ENCODE measurements at regions not wholly inside any gene's neighbourhood (a gene's known extent, or its start where the extent isn't known, plus 50 kb on each side); places are given as distances from the start of the nearest gene placed in this dataset.
"Not testable (repeated sequence)": the region's sequence is repeated elsewhere in the genome, so short reads cannot be mapped to it uniquely, and the experiment has no call there.

DNA sequence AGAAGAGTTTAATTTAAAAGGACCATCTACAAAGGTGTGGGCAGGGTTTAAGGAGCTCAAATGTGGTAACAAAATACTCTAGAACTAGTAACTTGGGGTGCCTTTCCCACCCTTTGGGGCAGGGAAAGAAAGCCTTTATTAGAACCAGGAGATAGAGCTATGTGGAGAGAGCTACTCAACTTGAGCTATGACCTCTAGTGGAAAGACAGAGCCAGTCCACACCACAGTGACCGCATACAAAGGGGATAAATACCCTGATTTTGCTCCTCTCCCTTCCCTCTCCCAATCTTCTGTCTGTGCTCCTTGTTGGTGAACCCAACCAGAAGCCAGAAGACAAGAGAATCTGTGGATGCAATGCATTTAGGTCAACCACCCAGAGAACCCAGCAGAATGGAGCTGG is 54.4 kb upstream of the JAK1 start:
- DNase-seq, result no peak

- DNase-seq, result no peak
Measured at GRCh38 chr1:65021795-65022194, 55.4 kb upstream of the JAK1 start.

DNA sequence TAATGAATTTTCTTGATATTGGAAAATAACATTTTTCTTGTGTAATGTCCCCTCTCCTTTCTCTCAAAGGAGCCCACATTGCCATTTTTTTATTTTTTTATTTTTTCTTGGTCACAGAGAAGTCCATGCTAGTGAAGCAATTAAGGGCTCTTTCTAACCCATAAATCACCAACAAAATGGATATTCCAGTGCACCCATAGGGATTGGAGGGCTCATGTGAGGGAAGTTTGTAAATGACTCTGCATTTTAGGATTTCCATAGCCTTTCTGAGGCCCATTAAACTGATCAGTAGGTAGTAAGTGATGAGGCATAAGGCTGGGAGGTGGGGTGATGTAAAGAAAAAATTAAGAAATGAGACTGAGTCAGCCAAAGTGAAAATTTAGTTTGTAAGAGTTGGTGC is 55.9 kb upstream of the JAK1 start:
- DNase-seq, result no peak

- DNase-seq, result no peak
Measured at GRCh38 chr1:65025794-65026193, 59.4 kb upstream of the JAK1 start.

DNA sequence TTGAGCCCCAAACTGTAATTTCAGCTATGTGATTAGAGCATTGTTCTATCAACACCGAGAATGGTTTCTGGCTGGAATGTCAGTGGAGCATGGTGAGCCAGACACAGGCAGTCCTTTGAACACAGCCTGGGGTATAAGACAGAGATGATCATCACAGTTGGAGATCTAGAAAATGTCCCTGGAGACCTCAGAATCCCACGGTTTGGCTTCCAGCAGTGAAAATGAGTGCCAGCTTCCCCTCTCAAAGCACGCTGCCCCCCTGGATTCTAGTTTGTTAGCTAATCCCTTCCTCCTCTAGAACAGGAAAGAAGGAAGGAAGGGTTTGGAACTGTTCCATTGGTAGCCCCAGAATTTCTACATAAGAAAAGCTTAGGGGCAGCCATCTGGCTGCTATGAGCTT is 59.9 kb upstream of the JAK1 start:
- no peak for DNase-seq

DNA sequence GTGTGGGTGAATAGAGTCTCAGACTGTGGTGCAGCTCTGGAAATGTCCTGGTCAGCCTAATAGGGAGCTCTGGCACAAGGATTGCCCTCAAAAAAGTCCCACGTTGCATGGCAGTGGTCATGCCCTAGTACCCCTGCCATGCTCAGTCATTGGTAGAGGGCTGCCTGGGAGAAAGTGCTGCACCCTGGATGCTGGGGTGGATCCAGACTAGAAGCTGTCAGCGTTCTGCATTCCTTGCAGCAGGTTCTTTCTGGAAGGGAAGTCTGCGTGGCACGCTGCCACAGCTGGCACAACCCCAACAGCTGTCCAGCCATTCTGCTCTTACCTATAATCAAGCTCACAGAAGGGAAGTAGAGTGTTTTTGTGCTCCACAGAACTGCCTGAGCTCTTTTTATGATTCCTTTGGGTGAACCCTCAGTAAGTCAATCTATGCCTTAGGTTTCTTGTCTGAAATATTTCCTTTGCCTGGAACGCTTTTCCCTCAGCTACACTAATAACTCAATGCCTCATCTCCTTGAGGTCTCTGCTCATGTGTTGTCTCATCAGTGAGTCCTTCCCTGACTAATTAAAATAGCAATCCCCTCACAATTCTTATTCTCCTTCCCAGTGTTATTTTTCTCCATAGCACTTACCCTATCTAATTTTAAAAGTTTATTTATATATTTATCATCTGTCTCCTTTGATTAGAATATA is 61.5 kb upstream of the JAK1 start:
- DNase-seq, result no peak

GRCh38 chr1:65029434-65029833 is 63.1 kb upstream of the JAK1 start:
- not testable (repeated sequence) for DNase-seq

DNA sequence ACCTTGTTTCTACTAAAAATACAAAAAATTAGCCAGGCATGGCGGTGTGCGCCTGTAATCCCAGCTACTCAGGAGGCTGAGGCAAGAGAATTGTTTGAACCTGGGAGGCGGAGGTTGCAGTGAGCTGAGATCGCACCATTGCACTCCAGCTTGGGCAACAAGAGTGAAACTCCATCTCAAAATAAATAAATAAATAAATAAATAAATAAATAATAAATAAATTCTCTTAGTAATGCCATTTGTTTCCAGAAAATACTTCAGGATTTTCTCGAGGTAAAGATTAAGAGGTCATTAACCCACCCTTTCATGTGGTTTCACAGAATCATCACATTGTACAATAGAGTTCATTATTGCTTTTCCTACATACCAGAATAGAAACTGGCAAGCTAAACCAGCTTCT is 68.5 kb upstream of the JAK1 start:
- DNase-seq, result not testable (repeated sequence)

DNA sequence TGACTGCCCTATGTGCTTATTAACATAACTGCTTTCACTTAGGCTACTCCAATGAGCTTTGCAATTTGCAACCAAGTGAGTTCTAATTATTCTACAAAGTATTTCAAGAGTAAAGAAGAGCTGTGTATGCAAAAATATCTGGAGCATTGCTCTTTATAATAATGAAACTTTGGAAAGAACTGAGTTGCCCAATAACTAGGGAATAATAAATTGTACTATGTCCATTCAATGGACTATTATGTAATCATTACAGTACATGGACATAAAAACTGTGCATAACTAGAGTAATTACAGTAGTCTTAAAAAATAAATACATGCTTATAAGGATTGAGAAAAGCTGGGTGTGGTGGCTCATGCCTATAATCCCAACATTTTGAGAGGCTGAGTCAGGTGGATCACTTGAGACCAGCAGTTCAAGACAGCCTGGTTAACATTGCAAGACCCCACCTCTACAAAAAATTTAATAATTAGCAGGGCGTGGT is 70.3 kb upstream of the JAK1 start:
- DNase-seq, result no peak

- no peak for DNase-seq
Measured at GRCh38 chr1:65039066-65039465, 72.7 kb upstream of the JAK1 start.

GRCh38 chr1:65039508-65039907 is 73.2 kb upstream of the JAK1 start:
- DNase-seq, result no peak

GRCh38 chr1:65042467-65042866 is 76.1 kb upstream of the JAK1 start:
- no peak for DNase-seq

DNA sequence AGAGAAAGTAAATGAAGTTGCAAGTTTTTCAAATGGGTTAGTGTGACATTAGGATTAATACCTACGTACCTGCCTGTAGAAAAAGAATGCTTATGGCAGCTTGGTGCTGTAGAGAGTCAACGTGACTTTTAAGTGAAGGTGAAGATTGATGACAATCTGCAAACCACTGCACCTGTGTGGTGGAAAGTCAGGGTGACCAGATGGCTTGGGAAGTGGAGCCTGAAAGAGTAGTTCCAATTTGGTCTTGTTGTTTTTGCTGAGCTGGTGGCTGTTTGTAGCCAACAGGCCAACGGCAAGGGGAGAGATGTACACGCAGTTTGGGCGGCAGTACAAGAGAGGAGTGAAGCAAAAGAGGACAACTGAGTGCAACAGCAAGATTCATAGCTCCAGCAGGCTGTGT is 78.1 kb upstream of the JAK1 start:
- DNase-seq, result no peak

DNA sequence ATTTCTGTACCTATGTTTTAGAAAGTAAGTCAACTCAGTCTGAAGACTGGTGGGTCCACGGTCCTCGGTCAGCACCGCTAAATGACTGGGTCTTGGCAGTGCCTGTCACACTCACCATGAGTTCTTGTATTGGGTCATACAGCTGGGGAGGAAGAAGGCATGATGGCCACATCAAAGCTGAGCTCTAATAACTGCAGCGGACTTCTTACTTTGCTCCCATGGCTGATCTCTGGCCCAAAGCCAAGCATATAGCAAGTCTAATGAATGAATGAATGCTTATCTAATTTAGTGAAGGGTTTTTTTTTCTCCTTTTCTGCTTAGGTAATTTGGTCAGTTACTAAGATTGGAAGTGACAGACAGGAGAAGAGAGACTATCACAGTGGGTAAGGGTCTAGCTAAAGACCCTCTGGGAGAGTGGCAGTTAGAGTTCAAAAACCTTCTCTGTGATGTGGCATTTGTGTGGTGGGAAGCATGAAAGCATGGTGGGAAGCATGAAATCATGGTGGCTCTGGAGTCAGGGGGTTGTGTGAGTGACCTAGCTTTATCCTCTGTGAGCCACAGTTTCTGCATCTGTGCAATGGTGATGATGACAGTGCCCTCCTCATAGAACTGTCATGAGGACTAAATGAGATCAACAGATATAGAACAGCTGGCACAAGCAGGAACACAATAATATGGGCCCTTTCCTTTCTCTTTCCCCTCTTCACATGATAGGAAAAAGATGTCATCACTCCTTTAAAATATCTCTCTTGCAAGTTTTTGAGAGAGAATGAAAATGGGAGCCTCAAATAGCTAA is 78.9 kb upstream of the JAK1 start:
- no peak for DNase-seq

- DNase-seq, result no peak
Measured at GRCh38 chr1:65048335-65048734, 82.0 kb upstream of the JAK1 start.

- DNase-seq, result no peak
Measured at GRCh38 chr1:65049941-65050713, 83.8 kb upstream of the JAK1 start.

GRCh38 chr1:65050735-65051134 is 84.4 kb upstream of the JAK1 start:
- no peak for DNase-seq

GRCh38 chr1:65054481-65054880 is 88.1 kb upstream of the JAK1 start:
- DNase-seq, result no peak

GRCh38 chr1:65055747-65056146 is 89.4 kb upstream of the JAK1 start:
- no peak for DNase-seq

GRCh38 chr1:65056234-65056633 is 89.9 kb upstream of the JAK1 start:
- DNase-seq, result no peak

DNA sequence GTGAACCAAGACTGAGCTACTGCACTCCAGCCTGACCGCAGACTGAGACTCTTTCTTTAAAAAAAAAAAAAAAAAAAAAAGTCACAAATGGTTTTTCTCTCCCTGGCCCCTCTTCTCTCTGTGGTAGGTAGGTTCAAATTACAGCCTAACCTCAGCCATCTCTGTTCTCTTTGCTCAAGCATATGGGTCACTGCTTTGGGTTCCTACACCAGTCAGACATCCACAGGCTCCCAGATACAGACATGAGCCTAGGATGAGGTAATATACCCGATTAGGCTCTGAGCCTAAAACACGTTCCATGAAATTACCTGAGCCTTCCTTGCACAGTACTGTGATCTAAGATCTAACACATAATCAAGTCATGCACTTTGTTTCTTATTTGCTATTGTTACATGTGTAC is 90.5 kb upstream of the JAK1 start:
- DNase-seq, result no peak

GRCh38 chr1:65059930-65060538 is 88.0 kb upstream of the AK4 start:
- DNase-seq, result no peak

GRCh38 chr1:65062339-65062738 is 85.7 kb upstream of the AK4 start:
- DNase-seq, result no peak

Measured in activated T-cell treated with anti-CD3 and anti-CD28 coated beads for 4 hours (primary cell).